Liver (tissue), 8 donors: ENCODE measurements at regions not wholly inside any gene's neighbourhood (a gene's known extent, or its start where the extent isn't known, plus 50 kb on each side); places are given as distances from the start of the nearest gene placed in this dataset.

Experiments used
- DNase-seq: peaks from one replicate; pipeline ENCODE4 v3.0.0-alpha.2; 2017; ENCODE audit warnings: low spot score
- H3K27ac ChIP-seq, 2 donors: one replicate each; pipeline ENCODE4 v1.7.0; 2013; ENCODE audit warnings: inconsistent platforms in 2 of 2, low read length in 2 of 2, control low read depth in 1 of 2, low read depth in 1 of 2, mild to moderate bottlenecking in 1 of 2
- H3K27me3 ChIP-seq, 4 donors: one replicate each; pipeline versions ENCODE4 v1.6.1 to v1.7.0; 2013; ENCODE audit warnings: low read length in 3 of 4, inconsistent platforms in 1 of 4, mild to moderate bottlenecking in 1 of 4, moderate library complexity in 1 of 4; ENCODE audit not compliant: control insufficient read depth in 4 of 4, insufficient read depth in 4 of 4
- H3K36me3 ChIP-seq, 4 donors: one replicate each; pipeline versions ENCODE4 v1.6.1 to v1.7.0; 2013; ENCODE audit warnings: low read length in 3 of 4, mild to moderate bottlenecking in 3 of 4, low read depth in 1 of 4, moderate library complexity in 1 of 4; ENCODE audit not compliant: control insufficient read depth in 4 of 4, insufficient read depth in 3 of 4
- H3K4me1 ChIP-seq, 4 donors: one replicate each; pipeline versions ENCODE4 v1.6.1 to v1.7.0; 2013; ENCODE audit warnings: low read length in 3 of 4, mild to moderate bottlenecking in 3 of 4, moderate library complexity in 1 of 4; ENCODE audit not compliant: control insufficient read depth in 4 of 4, insufficient read depth in 4 of 4
- H3K4me3 ChIP-seq, 3 donors: one replicate each; pipeline versions ENCODE4 v1.6.1 to v1.7.0; 2013; ENCODE audit warnings: low read length in 3 of 3, control low read depth in 1 of 3, low read depth in 1 of 3, mild to moderate bottlenecking in 1 of 3
- H3K9ac ChIP-seq, 2 donors: one replicate each; pipeline ENCODE4 v1.7.0; 2013; ENCODE audit warnings: low read length in 2 of 2, mild to moderate bottlenecking in 2 of 2, moderate library complexity in 2 of 2, control low read depth in 1 of 2, low read depth in 1 of 2
- H3K9me3 ChIP-seq, 4 donors: one replicate each; pipeline versions ENCODE4 v1.6.1 to v1.7.0; 2013; ENCODE audit warnings: low read length in 3 of 4; ENCODE audit not compliant: control insufficient read depth in 4 of 4
- EGR1 ChIP-seq, 2 donors: IDR thresholded peaks; 2 replicates each; pipeline ENCODE4 v1.6.1; 2016 to 2018; ENCODE audit warnings: antibody characterized with exemption in 2 of 2, low read depth in 2 of 2
- FOXA1 ChIP-seq: IDR thresholded peaks from 2 replicates; pipeline ENCODE4 v1.6.1; 2016; ENCODE audit warnings: antibody characterized with exemption
- FOXA2 ChIP-seq: IDR thresholded peaks from 2 replicates; pipeline ENCODE4 v1.6.1; 2016; ENCODE audit warnings: antibody characterized with exemption
- GABPA ChIP-seq, 2 donors: IDR thresholded peaks in 1 of 2; conservative IDR thresholded peaks in 1 of 2; 2 replicates each; pipeline ENCODE4 v1.6.1; 2016; ENCODE audit warnings: antibody characterized with exemption in 2 of 2, mild to moderate bottlenecking in 1 of 2, moderate library complexity in 1 of 2
- HNF4A ChIP-seq, 2 donors: conservative IDR thresholded peaks; 2 replicates each; pipeline ENCODE4 v1.6.1; 2016; ENCODE audit warnings: antibody characterized with exemption in 2 of 2, mild to moderate bottlenecking in 2 of 2
- HNF4G ChIP-seq: IDR thresholded peaks from 2 replicates; pipeline ENCODE4 v1.6.1; 2016; ENCODE audit warnings: antibody characterized with exemption
- JUND ChIP-seq, 2 donors: IDR thresholded peaks; 2 replicates each; pipeline ENCODE4 v1.6.1; 2016; ENCODE audit warnings: antibody characterized with exemption in 2 of 2
- MAX ChIP-seq: IDR thresholded peaks from 2 replicates; pipeline ENCODE4 v1.6.1; 2016; ENCODE audit warnings: antibody characterized with exemption
- NR2F2 ChIP-seq: IDR thresholded peaks from 2 replicates; pipeline ENCODE4 v1.6.1; 2016; ENCODE audit warnings: antibody characterized with exemption
- RAD21 ChIP-seq, 2 donors: IDR thresholded peaks; 2 replicates each; pipeline ENCODE4 v1.6.1; 2016; ENCODE audit warnings: antibody characterized with exemption in 2 of 2, mild to moderate bottlenecking in 2 of 2
- REST ChIP-seq: IDR thresholded peaks from 2 replicates; pipeline ENCODE4 v1.6.1; 2016; ENCODE audit warnings: antibody characterized with exemption, mild to moderate bottlenecking
- RXRA ChIP-seq, 2 donors: IDR thresholded peaks; 2 replicates each; pipeline ENCODE4 v1.6.1; 2017 to 2018; ENCODE audit warnings: antibody characterized with exemption in 2 of 2, mild to moderate bottlenecking in 1 of 2
- SP1 ChIP-seq: IDR thresholded peaks from 2 replicates; pipeline ENCODE4 v1.6.1; 2018; ENCODE audit warnings: antibody characterized with exemption, mild to moderate bottlenecking
- TAF1 ChIP-seq: conservative IDR thresholded peaks from 2 replicates; pipeline ENCODE4 v1.6.1; 2016; ENCODE audit warnings: antibody characterized with exemption, mild to moderate bottlenecking
- YY1 ChIP-seq: IDR thresholded peaks from 2 replicates; pipeline ENCODE4 v1.6.1; 2016; ENCODE audit warnings: antibody characterized with exemption, mild to moderate bottlenecking
- WGBS: extraction: QIAGEN DNeasy Blood & Tissue Kit; methylation state at CpG from one replicate; pipeline ENCODE4 v1.1.7; 2013; 5-methylcytosine and 5-hydroxymethylcytosine counted together
- TF ChIP-seq, protein P1 (sequence below): fragments of 150-350 bp; IDR thresholded peaks from 2 replicates; pipeline ENCODE4 v1.5.1; 2017; ENCODE audit warnings: improper control_type of control experiment, low read depth, low read length; ENCODE audit not compliant: missing input control
- TF ChIP-seq, protein P2 (sequence below): IDR thresholded peaks from 2 replicates; pipeline ENCODE4 v1.6.1; 2016; ENCODE audit warnings: antibody characterized with exemption
- donor health status: healthy.
- donor health status: healthy.
- donor health status: healthy.
- donor health status: healthy.
- donor health status: healthy.

DNA sequence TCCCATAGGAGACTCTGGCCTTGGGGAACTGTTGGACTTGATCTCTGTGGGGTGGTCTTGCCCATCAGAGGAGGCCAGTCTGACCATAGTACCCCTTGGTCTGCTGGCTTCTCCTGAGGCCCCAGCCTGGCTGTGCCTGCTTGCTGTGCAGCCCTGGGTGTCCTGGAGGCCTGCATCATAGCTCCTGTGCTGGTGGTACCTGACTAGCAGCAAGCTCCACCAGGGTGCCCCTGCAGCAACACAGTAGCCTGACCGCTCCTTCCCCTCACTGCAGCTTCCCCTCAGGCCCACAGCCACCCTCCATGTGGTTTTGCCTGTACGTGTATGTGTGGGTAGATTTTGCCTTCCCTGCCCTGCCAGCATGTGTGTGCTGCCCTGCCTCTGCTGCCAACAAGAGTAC is 85.6 kb upstream of the TTC14 start:
- H3K9ac ChIP-seq = no peak overlapping the region
- H3K4me1 ChIP-seq = no peaks in the 10 kb centered on the region
- WGBS = 79% methylated on average over 2 of the region's 2 CpGs
- H3K9me3 ChIP-seq = peaks cover 0 to 1% (median 0%) of the 10 kb centered on the region in 4 donors
- no peaks in the 10 kb centered on the region for H3K36me3 ChIP-seq
- no peaks in the 10 kb centered on the region for H3K27me3 ChIP-seq
- DNase-seq = no peak
- H3K27ac ChIP-seq = no peak overlapping the region
- H3K4me3 ChIP-seq = no peak overlapping the region
- no peak for TF ChIP-seq SP1
- no peak for TF ChIP-seq MAX
- no peak for TF ChIP-seq RAD21 (IDR thresholded peaks at IDR 0.05)
- no peak for TF ChIP-seq HNF4A (conservative IDR thresholded peaks at IDR 0.05)
- no peak for TF ChIP-seq FOXA1
- TF ChIP-seq, protein P1, sequence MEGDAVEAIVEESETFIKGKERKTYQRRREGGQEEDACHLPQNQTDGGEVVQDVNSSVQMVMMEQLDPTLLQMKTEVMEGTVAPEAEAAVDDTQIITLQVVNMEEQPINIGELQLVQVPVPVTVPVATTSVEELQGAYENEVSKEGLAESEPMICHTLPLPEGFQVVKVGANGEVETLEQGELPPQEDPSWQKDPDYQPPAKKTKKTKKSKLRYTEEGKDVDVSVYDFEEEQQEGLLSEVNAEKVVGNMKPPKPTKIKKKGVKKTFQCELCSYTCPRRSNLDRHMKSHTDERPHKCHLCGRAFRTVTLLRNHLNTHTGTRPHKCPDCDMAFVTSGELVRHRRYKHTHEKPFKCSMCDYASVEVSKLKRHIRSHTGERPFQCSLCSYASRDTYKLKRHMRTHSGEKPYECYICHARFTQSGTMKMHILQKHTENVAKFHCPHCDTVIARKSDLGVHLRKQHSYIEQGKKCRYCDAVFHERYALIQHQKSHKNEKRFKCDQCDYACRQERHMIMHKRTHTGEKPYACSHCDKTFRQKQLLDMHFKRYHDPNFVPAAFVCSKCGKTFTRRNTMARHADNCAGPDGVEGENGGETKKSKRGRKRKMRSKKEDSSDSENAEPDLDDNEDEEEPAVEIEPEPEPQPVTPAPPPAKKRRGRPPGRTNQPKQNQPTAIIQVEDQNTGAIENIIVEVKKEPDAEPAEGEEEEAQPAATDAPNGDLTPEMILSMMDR = no peak
- no peak for TF ChIP-seq FOXA2
- TF ChIP-seq JUND (IDR thresholded peaks at IDR 0.05) = no peak
- no peak for TF ChIP-seq EGR1 (IDR thresholded peaks at IDR 0.05; ENCODE audit: low read depth in 2 of 2)
- no peak for TF ChIP-seq HNF4G
- no peak for TF ChIP-seq RXRA (IDR thresholded peaks at IDR 0.05)

- Histone ChIP-seq H3K4me3 (no peak overlapping the region), H3K36me3 (no peaks in the 10 kb centered on the region), H3K9ac (no peak overlapping the region), H3K9me3 (peaks cover 0 to 3% (median under 1%) of the 10 kb centered on the region in 4 donors), H3K27ac (no peak overlapping the region), H3K27me3 (no peaks in the 10 kb centered on the region), H3K4me1 (no peaks in the 10 kb centered on the region)
- no peak for DNase-seq
- TF ChIP-seq YY1 (no peak), NR2F2 (no peak), TAF1 (no peak)
- TF ChIP-seq, protein P2, sequence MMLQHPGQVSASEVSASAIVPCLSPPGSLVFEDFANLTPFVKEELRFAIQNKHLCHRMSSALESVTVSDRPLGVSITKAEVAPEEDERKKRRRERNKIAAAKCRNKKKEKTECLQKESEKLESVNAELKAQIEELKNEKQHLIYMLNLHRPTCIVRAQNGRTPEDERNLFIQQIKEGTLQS = no peak
- 75% methylated on average over 3 of the region's 3 CpGs for WGBS
These were observed 78.9 kb upstream of the TTC14 start for GRCh38 chr3:180523040-180523439.

DNA sequence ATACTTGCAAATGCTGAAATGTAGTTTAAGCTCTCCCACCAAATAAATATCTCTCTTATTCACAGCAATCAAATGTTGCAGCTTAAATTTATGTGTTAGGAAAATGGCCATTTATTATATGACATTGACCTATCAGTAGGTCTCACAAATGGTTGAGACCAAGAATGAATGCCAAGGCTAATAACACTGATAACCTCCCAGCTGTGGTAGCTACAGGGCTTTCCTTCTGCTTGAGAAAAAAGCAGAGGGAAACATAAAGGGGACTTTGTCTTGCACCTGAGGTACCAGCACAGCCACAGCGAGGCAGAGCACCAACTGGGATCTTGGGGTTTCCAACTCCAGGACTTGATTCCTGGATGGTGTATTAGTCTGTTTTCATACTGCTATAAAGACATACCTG is 73.1 kb upstream of the TTC14 start:
- Histone ChIP-seq H3K9ac (no peak overlapping the region), H3K27ac (no peak overlapping the region), H3K27me3 (no peaks in the 10 kb centered on the region), H3K36me3 (no peaks in the 10 kb centered on the region), H3K9me3 (peaks cover 0 to 2% (median under 1%) of the 10 kb centered on the region in 4 donors), H3K4me1 (no peaks in the 10 kb centered on the region), H3K4me3 (no peak overlapping the region)
- WGBS = 79% methylated on average over 1 of the region's 1 CpG
- no peak for DNase-seq
- TF ChIP-seq FOXA1 (no peak), HNF4A (conservative IDR thresholded peaks at IDR 0.05) (no peak), FOXA2 (no peak), NR2F2 (no peak), SP1 (no peak), YY1 (no peak), MAX (no peak), HNF4G (no peak), EGR1 (IDR thresholded peaks at IDR 0.05; ENCODE audit: low read depth in 2 of 2) (no peak), RXRA (IDR thresholded peaks at IDR 0.05) (no peak), REST (no peak), GABPA (IDR thresholded peaks at IDR 0.05 in 1 of 2, conservative IDR thresholded peaks at IDR 0.05 in 1 of 2) (no peak), TAF1 (no peak), JUND (IDR thresholded peaks at IDR 0.05) (no peak)
- TF ChIP-seq, protein P1 = no peak
